ENCODE measurements at regions not wholly inside any gene's neighbourhood (a gene's known extent, or its start where the extent isn't known, plus 50 kb on each side); places are given as distances from the start of the nearest gene placed in this dataset.
"Not testable (repeated sequence)": the region's sequence is repeated elsewhere in the genome, so short reads cannot be mapped to it uniquely, and the experiment has no call there.

GRCh38 chr3:118146658-118147375 lies 887.8 kb downstream of the IGSF11 start:
- no peak overlapping the region for H3K9ac ChIP-seq (ENCODE audit: low read depth in 1 of 2, low read length in 2 of 2)

GRCh38 chr3:118151164-118151563 lies 883.5 kb downstream of the IGSF11 start:
- H3K36me3 ChIP-seq (ENCODE audit: control insufficient read depth in 1 of 2, insufficient read depth in 2 of 2, low read length in 2 of 2), result no peaks in the 10 kb centered on the region
- H3K27ac ChIP-seq (ENCODE audit: low read depth, low read length), result no peak overlapping the region
- H3K27me3 ChIP-seq (ENCODE audit: control insufficient read depth in 1 of 2, insufficient read depth in 2 of 2, low read length in 2 of 2), result no peaks in the 10 kb centered on the region
- H3K4me3 ChIP-seq (ENCODE audit: low read depth in 1 of 2, low read length in 2 of 2), result no peak overlapping the region
- no peak overlapping the region for H3K9ac ChIP-seq (ENCODE audit: low read depth in 1 of 2, low read length in 2 of 2)
- no peaks in the 10 kb centered on the region for H3K4me1 ChIP-seq (ENCODE audit: control insufficient read depth in 1 of 2, insufficient read depth in 2 of 2, low read length in 2 of 2)
- peaks cover 3 to 10% of the 10 kb centered on the region in 2 donors for H3K9me3 ChIP-seq (ENCODE audit: control insufficient read depth in 1 of 2, low read length in 2 of 2)

More at GRCh38 chr3:118146658-118147375, 887.8 kb downstream of the IGSF11 start:
- Histone ChIP-seq H3K4me1 (ENCODE audit: control insufficient read depth in 1 of 2, insufficient read depth in 2 of 2, low read length in 2 of 2) (no peaks in the 10 kb centered on the region), H3K27ac (ENCODE audit: low read depth, low read length) (no peak overlapping the region), H3K36me3 (ENCODE audit: control insufficient read depth in 1 of 2, insufficient read depth in 2 of 2, low read length in 2 of 2) (no peaks in the 10 kb centered on the region), H3K9me3 (ENCODE audit: control insufficient read depth in 1 of 2, low read length in 2 of 2) (peaks cover 7 to 10% of the 10 kb centered on the region in 2 donors), H3K4me3 (ENCODE audit: low read depth in 1 of 2, low read length in 2 of 2) (no peak overlapping the region), H3K27me3 (ENCODE audit: control insufficient read depth in 1 of 2, insufficient read depth in 2 of 2, low read length in 2 of 2) (no peaks in the 10 kb centered on the region)

GRCh38 chr3:118162627-118163588 lies 871.7 kb downstream of the IGSF11 start:
- peaks cover 0 to 10% of the 10 kb centered on the region in 2 donors for H3K9me3 ChIP-seq (ENCODE audit: control insufficient read depth in 1 of 2, low read length in 2 of 2)
- not testable (repeated sequence) for H3K4me1 ChIP-seq (ENCODE audit: control insufficient read depth in 1 of 2, insufficient read depth in 2 of 2, low read length in 2 of 2); H3K36me3 ChIP-seq (ENCODE audit: control insufficient read depth in 1 of 2, insufficient read depth in 2 of 2, low read length in 2 of 2); H3K4me3 ChIP-seq (ENCODE audit: low read depth in 1 of 2, low read length in 2 of 2); H3K27ac ChIP-seq (ENCODE audit: low read depth, low read length); H3K9ac ChIP-seq (ENCODE audit: low read depth in 1 of 2, low read length in 2 of 2); H3K27me3 ChIP-seq (ENCODE audit: control insufficient read depth in 1 of 2, insufficient read depth in 2 of 2, low read length in 2 of 2)

GRCh38 chr3:118165413-118165812 lies 869.2 kb downstream of the IGSF11 start:
- no peaks in the 10 kb centered on the region for H3K27me3 ChIP-seq (ENCODE audit: control insufficient read depth in 1 of 2, insufficient read depth in 2 of 2, low read length in 2 of 2)
- H3K4me1 ChIP-seq (ENCODE audit: control insufficient read depth in 1 of 2, insufficient read depth in 2 of 2, low read length in 2 of 2), result no peaks in the 10 kb centered on the region
- H3K36me3 ChIP-seq (ENCODE audit: control insufficient read depth in 1 of 2, insufficient read depth in 2 of 2, low read length in 2 of 2), result no peaks in the 10 kb centered on the region
- peaks cover 0 to 12% of the 10 kb centered on the region in 2 donors for H3K9me3 ChIP-seq (ENCODE audit: control insufficient read depth in 1 of 2, low read length in 2 of 2)
- H3K27ac ChIP-seq (ENCODE audit: low read depth, low read length), result no peak overlapping the region
- no peak overlapping the region for H3K9ac ChIP-seq (ENCODE audit: low read depth in 1 of 2, low read length in 2 of 2)
- H3K4me3 ChIP-seq (ENCODE audit: low read depth in 1 of 2, low read length in 2 of 2), result no peak overlapping the region

- no peaks in the 10 kb centered on the region for H3K27me3 ChIP-seq (ENCODE audit: control insufficient read depth in 1 of 2, insufficient read depth in 2 of 2, low read length in 2 of 2)
- H3K4me1 ChIP-seq (ENCODE audit: control insufficient read depth in 1 of 2, insufficient read depth in 2 of 2, low read length in 2 of 2), result no peaks in the 10 kb centered on the region
- no peak overlapping the region for H3K27ac ChIP-seq (ENCODE audit: low read depth, low read length)
- no peaks in the 10 kb centered on the region for H3K36me3 ChIP-seq (ENCODE audit: control insufficient read depth in 1 of 2, insufficient read depth in 2 of 2, low read length in 2 of 2)
- no peak overlapping the region for H3K9ac ChIP-seq (ENCODE audit: low read depth in 1 of 2, low read length in 2 of 2)
- H3K9me3 ChIP-seq (ENCODE audit: control insufficient read depth in 1 of 2, low read length in 2 of 2), result peaks cover 0 to 9% of the 10 kb centered on the region in 2 donors
- H3K4me3 ChIP-seq (ENCODE audit: low read depth in 1 of 2, low read length in 2 of 2), result no peak overlapping the region
These were observed 867.1 kb downstream of the IGSF11 start for GRCh38 chr3:118167571-118167970.

DNA sequence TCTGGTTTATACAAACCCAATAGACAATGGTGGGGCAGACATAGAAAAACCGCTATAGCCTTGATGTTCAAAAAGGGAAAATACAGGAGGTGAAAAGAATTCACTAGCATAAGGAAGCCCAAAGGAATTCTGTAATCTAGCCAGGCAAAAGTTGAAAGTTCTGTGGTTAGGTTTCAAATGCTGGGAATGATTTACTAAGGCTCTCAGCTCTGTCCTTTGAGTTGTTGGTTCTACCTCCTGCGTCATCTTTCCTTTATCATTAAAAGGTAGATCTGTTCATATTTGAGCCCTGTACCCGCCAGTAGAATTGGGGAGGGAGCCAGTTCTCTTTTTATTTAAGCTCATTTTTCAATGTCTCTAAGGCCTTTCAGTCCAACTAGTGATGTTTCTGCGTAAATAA lies 866.5 kb downstream of the IGSF11 start:
- Histone ChIP-seq H3K27me3 (ENCODE audit: control insufficient read depth in 1 of 2, insufficient read depth in 2 of 2, low read length in 2 of 2) (no peaks in the 10 kb centered on the region), H3K27ac (ENCODE audit: low read depth, low read length) (no peak overlapping the region), H3K9me3 (ENCODE audit: control insufficient read depth in 1 of 2, low read length in 2 of 2) (peaks cover 0 to 4% of the 10 kb centered on the region in 2 donors), H3K9ac (ENCODE audit: low read depth in 1 of 2, low read length in 2 of 2) (no peak overlapping the region), H3K4me3 (ENCODE audit: low read depth in 1 of 2, low read length in 2 of 2) (no peak overlapping the region), H3K4me1 (ENCODE audit: control insufficient read depth in 1 of 2, insufficient read depth in 2 of 2, low read length in 2 of 2) (no peaks in the 10 kb centered on the region), H3K36me3 (ENCODE audit: control insufficient read depth in 1 of 2, insufficient read depth in 2 of 2, low read length in 2 of 2) (no peaks in the 10 kb centered on the region)

- H3K9me3 ChIP-seq (ENCODE audit: control insufficient read depth in 1 of 2, low read length in 2 of 2), result peaks cover 4 to 9% of the 10 kb centered on the region in 2 donors
- H3K4me1 ChIP-seq (ENCODE audit: control insufficient read depth in 1 of 2, insufficient read depth in 2 of 2, low read length in 2 of 2), result no peaks in the 10 kb centered on the region
- H3K27ac ChIP-seq (ENCODE audit: low read depth, low read length), result no peak overlapping the region
- H3K9ac ChIP-seq (ENCODE audit: low read depth in 1 of 2, low read length in 2 of 2), result no peak overlapping the region
- no peak overlapping the region for H3K4me3 ChIP-seq (ENCODE audit: low read depth in 1 of 2, low read length in 2 of 2)
- no peaks in the 10 kb centered on the region for H3K27me3 ChIP-seq (ENCODE audit: control insufficient read depth in 1 of 2, insufficient read depth in 2 of 2, low read length in 2 of 2)
- H3K36me3 ChIP-seq (ENCODE audit: control insufficient read depth in 1 of 2, insufficient read depth in 2 of 2, low read length in 2 of 2), result no peaks in the 10 kb centered on the region
These were observed 863.3 kb downstream of the IGSF11 start for GRCh38 chr3:118171236-118171852.

- H3K27ac ChIP-seq (ENCODE audit: low read depth, low read length), result no peak overlapping the region
- H3K36me3 ChIP-seq (ENCODE audit: control insufficient read depth in 1 of 2, insufficient read depth in 2 of 2, low read length in 2 of 2), result no peaks in the 10 kb centered on the region
- H3K9ac ChIP-seq (ENCODE audit: low read depth in 1 of 2, low read length in 2 of 2), result no peak overlapping the region
- no peak overlapping the region for H3K4me3 ChIP-seq (ENCODE audit: low read depth in 1 of 2, low read length in 2 of 2)
- no peaks in the 10 kb centered on the region for H3K4me1 ChIP-seq (ENCODE audit: control insufficient read depth in 1 of 2, insufficient read depth in 2 of 2, low read length in 2 of 2)
- no peaks in the 10 kb centered on the region for H3K9me3 ChIP-seq (ENCODE audit: control insufficient read depth in 1 of 2, low read length in 2 of 2)
- no peaks in the 10 kb centered on the region for H3K27me3 ChIP-seq (ENCODE audit: control insufficient read depth in 1 of 2, insufficient read depth in 2 of 2, low read length in 2 of 2)
These were observed 853.8 kb downstream of the IGSF11 start for GRCh38 chr3:118180853-118181252.

DNA sequence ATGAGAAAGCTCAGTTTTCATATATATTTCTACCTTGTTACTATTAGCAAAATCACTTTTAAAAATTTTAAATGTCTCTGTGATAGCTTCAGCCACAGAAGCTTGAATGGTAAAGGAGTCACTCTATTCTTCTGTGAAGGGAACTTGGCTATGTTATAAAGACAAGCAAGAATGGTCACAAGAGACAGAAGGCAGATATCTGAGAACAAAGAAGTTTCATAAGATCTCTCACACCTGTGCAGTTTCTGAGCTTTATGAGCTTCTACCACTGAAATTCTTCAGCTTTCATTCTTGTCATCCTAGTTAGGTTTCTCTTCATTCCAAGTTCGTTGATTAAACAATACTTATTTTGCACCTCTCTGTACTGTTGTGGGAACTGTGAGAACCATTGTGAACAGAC lies 853.4 kb downstream of the IGSF11 start:
- Histone ChIP-seq H3K36me3 (ENCODE audit: control insufficient read depth in 1 of 2, insufficient read depth in 2 of 2, low read length in 2 of 2) (no peaks in the 10 kb centered on the region), H3K27ac (ENCODE audit: low read depth, low read length) (no peak overlapping the region), H3K4me3 (ENCODE audit: low read depth in 1 of 2, low read length in 2 of 2) (no peak overlapping the region), H3K4me1 (ENCODE audit: control insufficient read depth in 1 of 2, insufficient read depth in 2 of 2, low read length in 2 of 2) (no peaks in the 10 kb centered on the region), H3K9me3 (ENCODE audit: control insufficient read depth in 1 of 2, low read length in 2 of 2) (no peaks in the 10 kb centered on the region), H3K9ac (ENCODE audit: low read depth in 1 of 2, low read length in 2 of 2) (no peak overlapping the region), H3K27me3 (ENCODE audit: control insufficient read depth in 1 of 2, insufficient read depth in 2 of 2, low read length in 2 of 2) (no peaks in the 10 kb centered on the region)

GRCh38 chr3:118186051-118186450 lies 848.6 kb downstream of the IGSF11 start:
- H3K36me3 ChIP-seq (ENCODE audit: control insufficient read depth in 1 of 2, insufficient read depth in 2 of 2, low read length in 2 of 2), result no peaks in the 10 kb centered on the region
- no peaks in the 10 kb centered on the region for H3K27me3 ChIP-seq (ENCODE audit: control insufficient read depth in 1 of 2, insufficient read depth in 2 of 2, low read length in 2 of 2)
- no peaks in the 10 kb centered on the region for H3K4me1 ChIP-seq (ENCODE audit: control insufficient read depth in 1 of 2, insufficient read depth in 2 of 2, low read length in 2 of 2)
- H3K27ac ChIP-seq (ENCODE audit: low read depth, low read length), result no peak overlapping the region
- peaks cover 3% of the 10 kb centered on the region in 2 donors for H3K9me3 ChIP-seq (ENCODE audit: control insufficient read depth in 1 of 2, low read length in 2 of 2)
- no peak overlapping the region for H3K4me3 ChIP-seq (ENCODE audit: low read depth in 1 of 2, low read length in 2 of 2)
- no peak overlapping the region for H3K9ac ChIP-seq (ENCODE audit: low read depth in 1 of 2, low read length in 2 of 2)
